HG02884 (cell line): ENCODE measurements at regions not wholly inside any gene's neighbourhood (a gene's known extent, or its start where the extent isn't known, plus 50 kb on each side); places are given as distances from the start of the nearest gene placed in this dataset.
"Not testable (repeated sequence)": the region's sequence is repeated elsewhere in the genome, so short reads cannot be mapped to it uniquely, and the experiment has no call there.

Source experiments
- ATAC-seq: cut with Tn5 transposase; IDR thresholded peaks from one replicate; pipeline ENCODE4 v1.9.1; 2021; ENCODE audit warnings: mild to moderate bottlenecking, moderate library complexity; ENCODE audit not compliant: unreplicated experiment

DNA sequence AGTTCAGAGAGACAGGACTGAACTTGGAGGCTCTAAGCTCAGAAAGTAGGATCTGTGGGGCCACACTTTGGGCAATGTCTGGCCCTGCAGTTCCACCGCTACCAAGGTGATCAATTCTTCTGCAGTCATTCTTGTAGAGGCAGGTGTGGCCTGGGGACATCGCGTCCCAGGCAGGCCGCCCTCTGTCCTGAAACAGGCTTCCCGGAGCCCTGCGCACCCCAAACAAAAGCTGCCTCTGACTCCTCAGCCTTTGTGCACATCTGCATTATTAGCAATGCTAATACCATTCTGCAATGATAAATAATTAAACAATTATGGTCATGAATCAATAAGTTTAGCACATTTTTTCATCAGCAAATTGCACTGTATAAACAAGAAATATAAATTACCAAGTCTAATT, 160.2 kb downstream of the URI1 start:
- no peak for ATAC-seq

DNA sequence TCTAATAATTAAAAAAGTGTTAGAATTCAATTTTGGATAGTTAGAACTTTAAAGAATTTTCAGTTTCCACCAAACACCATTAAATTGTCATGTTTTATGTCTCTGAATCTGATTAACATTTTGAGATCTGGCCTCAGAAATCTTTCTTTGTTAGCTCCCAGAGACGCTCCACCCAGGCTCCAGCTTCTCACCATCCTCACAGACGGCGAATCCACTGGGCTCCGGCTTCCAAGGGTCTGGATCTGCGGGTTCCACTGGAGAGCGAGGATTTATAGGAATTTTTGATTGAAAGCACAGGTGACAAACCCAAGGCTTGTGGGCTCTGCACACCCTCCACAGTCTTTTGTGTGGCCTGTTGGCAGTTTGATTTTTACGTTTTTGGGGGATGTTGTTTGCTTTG, 160.6 kb downstream of the URI1 start:
- no peak for ATAC-seq

DNA sequence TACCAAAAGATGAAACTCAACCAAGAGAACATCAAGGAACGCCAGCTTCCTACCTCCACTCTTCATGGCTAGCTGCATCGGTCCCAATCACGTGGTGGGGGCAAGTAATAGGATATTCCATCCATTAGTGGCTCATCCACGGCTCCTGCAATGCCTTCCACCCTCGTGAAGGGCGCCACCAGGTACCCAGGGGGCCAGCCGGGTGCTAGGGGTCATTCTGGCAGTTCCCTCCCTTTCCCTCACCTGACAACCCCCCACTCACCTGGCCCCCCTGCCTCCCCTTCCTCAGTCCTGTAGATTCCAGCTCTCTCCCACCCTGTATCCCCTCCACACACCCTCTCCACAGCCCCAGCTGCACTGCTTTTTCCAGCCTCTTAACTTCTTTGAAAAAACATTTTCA, 161.9 kb downstream of the URI1 start:
- ATAC-seq, result no peak

DNA sequence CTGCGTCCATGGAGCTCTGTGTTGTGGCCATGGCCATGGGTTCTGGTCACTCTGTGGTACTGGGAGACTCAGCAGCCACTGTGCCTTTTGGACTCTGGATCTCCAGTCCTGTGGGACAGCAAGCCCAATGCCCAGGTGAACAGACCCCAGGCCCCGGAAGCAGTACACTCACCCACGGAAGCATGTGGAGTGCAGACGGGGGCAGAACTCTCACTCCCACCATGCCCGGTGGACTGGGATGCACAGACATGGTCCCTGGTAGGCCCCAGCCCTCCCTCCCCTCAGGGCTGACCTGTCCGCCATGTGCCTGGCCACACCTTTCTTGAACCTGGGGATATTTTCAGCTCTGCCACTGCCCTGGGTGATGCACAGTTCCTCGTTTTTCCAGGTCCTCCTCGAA, 163.3 kb downstream of the URI1 start:
- no peak for ATAC-seq

DNA sequence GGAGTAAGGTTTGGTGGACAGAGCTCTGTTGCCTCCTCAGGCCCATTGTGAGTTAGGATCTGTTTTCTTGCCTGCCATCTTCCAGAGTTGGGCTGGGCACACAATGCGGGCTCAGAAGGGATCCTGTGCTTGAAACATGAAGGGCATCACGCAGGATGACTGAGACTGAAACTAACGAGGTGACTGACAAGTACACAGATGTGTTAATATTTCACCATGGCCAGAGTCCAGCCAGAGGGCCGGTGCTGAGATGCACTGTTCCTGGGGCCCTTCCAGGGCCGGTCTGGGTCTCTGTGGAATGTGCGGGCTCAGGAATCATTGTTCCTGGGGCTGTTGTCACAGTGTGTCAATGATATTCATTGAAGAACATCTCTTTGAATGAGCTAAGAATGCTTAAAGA, 163.7 kb downstream of the URI1 start:
- peak; percentile 50 for ATAC-seq

DNA sequence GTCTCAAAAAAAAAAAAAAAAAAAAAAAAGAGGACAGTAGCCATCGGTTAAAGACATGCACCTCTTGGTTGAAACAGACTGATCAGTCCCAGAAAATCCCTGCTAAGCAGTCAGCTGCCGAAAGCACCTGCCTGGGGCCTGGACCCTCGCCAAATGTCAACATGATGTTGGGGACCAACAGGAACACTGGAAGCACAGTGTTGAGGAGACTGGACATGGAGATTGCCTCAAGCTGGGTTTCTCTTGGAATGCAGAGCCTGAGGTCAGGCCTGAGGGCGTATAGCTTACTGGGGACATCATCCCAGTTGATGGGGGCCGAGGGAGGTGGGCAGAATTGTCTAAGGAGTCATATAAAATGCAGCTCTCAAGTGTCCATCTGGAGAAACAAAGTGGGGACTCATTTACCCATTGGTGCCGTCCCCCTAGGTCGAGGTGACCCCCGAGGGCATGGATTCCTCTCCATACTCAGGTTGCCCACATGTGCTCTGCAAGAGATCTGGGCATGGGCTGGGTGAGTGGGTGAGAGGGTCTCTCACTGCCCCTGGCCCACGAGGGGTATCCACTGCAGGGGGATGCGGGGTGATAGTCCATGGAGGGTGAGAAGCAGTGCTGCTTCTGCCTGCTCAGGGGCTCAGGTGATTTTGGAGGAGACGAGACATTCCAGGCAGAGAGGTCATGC, 164.5 kb downstream of the URI1 start:
- no peak for ATAC-seq

DNA sequence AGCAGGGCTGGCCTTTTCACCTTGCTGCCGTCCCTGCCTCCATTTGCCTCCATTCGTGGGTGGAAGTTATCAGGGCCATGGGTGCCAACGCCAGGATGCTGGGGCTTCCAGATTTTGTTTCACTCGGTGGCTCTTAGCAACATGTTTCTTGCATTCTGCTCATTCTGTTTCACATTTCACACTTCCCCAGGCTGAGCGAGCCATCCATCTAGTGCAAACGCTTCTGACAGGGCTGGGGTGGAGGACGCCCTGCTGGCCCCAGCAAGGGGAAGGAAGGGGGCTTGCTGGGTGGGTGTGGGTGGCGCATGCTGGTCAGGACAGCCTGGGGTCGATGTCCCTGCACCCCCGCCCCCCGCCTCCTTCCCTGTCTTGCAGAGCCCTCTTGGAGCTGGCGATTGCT, 165.2 kb downstream of the URI1 start:
- no peak for ATAC-seq

DNA sequence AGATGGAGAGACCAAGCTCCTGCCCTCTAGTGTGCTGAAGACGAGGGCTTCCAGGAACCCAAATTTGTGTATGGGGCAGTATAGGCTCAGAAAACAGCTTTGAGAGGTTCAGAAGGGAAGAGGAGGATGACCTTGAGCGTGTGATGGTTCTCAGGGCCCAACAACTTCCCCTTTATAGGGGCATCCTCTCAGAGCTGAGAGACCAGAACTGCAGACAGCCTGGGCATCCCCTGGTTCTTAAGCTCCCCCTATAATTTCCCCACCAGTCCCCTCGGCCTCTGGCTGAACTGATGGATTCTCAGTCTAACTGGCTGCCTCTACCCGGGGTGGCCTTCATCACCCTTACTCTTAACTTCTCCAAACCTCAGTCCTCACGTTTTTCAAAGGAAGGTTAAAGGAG, 167.5 kb downstream of the URI1 start:
- no peak for ATAC-seq

DNA sequence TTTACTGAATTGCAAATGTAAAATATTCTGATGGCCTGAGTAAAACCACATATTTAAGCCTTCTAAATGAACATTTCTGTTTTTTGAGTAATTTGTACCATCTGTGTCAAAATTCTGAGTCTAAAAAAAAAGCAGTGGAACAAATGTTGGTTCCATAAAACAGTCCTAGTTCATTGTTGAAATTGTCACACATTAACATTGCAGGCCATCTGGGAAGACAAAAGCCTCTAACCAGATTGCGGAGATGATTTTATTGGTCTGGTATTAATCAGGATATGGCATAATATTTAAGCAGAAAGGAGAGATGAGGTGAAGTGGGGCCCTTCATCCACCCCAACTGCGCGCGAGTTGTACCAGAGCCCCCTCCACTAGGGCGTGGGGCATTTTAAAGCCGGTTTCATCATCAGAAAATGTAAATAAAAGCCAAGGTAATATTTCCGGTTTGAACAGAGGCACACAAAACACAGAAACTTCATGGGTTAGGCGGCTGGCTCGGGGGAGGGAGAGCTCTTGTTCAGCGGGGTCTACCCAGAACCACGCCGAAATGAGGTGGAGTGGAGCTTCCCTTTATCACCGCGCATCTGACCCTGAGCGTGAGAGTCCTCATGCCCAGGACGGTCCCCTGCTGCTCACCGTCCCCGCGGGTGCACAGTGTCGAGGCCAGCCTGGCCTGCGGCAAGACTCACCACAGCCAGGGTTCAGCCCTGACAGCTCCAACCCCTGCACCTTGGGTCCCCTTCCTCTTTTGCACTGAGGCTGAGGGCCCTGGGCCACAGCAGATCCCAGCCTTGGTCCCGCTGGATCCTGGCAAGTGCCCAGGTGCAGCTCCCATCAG, 169.2 kb downstream of the URI1 start:
- ATAC-seq, result no peak

DNA sequence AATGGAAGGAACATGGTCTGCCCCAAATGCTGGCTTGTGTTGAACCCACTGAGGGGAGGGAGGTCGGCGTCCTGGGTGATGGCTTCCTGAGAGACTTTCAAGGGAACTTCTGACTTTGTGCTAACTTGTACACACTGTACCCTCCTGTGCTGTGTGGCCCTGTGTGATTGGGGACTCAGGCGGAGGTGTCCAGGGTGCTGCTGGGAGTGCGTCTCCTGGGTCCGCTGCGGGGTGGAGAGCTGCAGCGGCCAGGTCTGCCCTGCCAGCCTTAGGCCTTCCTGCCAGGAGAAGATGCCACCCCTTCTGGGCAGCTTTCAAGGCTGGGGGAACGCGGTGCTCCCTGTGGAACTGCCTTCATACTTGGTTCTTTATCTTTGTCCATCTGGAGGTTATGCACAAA, 170.1 kb downstream of the URI1 start:
- ATAC-seq, result no peak

DNA sequence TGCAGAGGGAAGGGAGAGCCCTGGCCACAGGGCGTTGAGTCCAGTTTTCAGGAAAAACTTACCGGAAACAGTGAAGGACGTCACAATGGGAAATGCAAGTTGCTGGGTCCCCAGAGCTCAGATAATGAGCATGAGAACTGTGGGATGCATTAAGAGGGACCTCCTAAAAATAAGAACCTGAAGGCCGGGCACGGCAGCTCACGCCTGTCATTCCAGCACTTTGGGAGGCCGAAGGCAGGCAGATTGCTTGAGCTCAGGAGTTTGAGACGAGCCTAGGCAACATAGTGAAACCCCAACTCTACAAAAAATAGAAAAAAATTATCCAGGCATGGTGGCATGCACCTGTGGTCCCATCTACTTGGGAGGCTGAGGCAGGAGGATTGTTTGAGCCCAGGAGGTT, 170.6 kb downstream of the URI1 start:
- no peak for ATAC-seq

DNA sequence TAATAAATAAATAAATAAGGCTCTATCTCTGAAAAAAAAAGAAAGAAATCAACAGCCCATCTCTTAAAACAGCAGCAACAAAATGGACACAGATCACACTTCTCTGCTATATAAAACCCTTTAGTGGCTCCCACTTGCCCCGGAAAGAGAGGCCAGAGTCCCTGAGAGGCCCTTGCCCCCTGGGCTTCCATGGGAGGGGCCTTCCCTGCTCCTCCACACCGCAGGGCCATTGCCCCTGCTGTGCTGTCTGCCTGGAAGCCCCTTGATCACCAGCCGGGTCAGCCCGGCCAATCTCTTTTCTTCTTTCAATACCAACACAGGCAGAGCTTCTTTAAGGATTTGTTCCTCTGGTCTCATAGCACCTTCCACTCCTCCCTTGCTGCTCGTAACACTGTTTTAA, 171.1 kb downstream of the URI1 start:
- no peak for ATAC-seq

DNA sequence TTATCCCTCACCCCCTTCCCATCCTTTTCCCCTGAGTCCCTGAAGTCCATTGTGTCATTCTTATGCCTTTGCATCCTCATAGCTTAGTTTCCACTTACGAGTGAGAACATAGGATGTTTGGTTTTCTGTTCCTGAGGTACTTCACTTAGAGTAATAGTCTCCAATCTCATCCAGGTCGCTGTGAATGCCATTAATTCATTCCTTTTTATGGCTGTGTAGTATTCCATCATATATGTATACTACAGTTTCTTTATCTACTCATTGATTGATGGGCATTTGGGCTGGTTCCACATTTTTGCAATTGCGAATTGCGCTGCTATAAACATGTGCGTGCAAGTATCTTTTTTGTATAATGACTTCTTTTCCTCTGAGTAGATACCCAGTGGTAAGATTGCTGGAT, 172.1 kb downstream of the URI1 start:
- ATAC-seq, result not testable (repeated sequence)

DNA sequence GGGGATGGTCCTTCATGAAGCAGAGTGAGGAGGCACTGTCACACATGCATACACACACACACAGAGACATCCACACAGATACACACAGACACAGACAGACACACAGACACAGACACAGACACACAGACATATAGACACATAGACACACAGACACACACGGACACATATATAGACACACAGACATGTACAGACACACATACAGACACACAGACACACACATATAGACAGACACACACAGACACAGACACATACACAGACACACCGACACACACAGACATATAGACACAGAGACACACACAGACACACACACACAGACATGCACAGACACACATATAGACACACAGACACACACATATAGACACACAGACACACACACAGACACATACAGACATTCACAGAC, 173.9 kb downstream of the URI1 start:
- ATAC-seq, result no peak

DNA sequence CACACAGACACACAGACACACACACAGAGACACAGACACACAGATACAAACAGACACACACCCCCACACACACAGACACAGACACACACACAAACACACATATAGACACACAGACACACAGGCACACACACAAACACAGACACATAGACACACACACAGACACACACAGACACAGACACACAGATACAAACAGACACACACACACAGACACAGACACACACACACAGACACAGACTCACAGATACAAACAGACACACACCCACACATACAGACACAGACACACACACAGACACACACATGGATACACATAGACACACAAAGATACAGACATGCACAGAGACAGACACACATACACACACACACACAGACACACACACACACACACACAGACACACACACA, 174.5 kb downstream of the URI1 start:
- ATAC-seq, result no peak

DNA sequence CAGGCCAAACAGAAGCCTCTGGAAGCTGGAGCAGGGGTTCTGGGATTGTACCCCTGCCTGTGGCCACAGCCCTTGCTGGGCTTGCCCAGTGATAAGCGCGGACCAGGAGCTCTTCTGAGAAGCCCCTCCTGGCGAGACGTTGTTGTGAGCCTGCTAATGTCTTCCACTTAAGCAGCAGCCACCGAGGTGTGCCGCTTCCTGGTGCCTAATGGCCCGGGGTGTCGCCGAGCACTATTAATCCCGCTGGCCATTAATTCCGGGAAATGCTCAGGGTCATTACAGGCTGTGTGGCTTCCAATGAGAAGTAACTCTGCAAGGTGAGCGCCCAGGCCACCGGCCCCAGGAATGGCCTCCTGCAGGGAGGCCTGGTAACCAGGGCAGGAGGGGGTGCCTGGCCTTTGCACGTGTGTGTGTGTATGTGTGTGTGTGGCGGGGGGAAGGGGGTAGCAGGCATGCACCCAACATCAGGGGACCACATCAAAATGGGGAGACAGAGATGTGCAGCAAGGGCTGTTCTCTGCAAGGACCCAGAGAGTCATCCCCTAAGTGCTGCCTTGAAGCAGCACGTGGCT, 175.0 kb downstream of the URI1 start:
- no peak for ATAC-seq

DNA sequence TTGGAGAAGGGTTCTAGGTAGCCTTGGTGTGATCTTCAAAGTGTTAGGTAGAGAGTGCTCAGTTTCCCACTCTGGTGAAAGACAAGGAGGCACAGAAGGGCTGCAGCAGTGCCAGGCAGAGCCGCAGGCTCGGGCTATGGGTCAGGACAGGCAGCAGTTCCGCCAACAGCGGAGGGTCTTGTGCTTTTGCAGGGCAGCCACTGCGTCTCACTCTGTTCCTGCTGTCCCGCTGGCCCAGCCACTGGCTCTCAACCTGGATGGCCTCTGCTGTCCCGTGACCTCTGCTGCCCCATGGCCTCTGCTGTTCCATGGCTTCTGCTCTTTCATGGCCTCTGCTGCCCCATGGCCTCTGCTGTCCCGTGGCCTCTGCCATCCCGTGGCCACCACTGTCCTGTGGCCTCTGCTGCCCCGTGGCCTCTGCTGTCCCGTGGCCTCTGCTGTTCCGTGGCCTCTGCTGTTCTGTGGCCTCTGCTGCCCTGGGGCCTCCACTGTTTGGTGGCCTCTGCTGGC, 175.7 kb downstream of the URI1 start:
- ATAC-seq, result no peak

DNA sequence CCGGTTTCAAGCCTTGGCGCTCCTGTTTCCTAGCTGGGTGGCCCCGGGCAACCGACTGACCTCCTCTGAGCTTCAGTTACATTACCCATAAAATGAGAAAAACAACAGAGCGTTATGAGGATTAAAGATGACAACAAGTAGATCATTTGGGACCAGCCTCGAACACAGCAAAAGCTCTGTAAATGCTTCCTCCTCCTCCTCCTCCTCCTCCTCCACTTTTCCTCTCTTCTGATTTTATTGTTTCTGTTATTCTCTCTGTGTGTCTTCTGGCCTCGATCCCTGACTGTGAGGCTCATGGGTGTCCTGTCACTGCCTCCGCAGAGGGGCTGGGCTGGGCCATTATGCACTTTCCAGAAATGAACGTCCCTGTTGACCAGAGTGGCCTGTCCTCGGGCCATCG, 176.2 kb downstream of the URI1 start:
- no peak for ATAC-seq

DNA sequence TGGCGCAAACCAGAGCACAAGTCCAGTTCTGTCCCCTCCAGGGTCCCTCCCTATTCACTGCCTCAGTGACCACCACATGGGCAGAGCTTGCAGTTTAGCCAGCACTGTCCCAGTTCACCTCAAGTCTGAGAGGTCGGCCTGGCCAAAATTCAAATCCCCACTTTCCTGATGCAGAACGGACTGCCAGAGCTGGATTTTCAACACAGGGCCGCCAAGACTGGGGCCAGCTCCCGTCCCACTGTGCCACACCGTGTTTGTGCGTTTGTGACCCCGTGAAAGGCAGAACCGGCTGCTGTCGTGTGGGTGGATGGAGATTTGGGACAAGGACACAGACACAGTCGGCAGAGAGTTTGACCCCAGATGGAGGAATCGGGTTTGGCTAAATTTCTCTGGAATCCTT, 176.7 kb downstream of the URI1 start:
- ATAC-seq, result no peak

DNA sequence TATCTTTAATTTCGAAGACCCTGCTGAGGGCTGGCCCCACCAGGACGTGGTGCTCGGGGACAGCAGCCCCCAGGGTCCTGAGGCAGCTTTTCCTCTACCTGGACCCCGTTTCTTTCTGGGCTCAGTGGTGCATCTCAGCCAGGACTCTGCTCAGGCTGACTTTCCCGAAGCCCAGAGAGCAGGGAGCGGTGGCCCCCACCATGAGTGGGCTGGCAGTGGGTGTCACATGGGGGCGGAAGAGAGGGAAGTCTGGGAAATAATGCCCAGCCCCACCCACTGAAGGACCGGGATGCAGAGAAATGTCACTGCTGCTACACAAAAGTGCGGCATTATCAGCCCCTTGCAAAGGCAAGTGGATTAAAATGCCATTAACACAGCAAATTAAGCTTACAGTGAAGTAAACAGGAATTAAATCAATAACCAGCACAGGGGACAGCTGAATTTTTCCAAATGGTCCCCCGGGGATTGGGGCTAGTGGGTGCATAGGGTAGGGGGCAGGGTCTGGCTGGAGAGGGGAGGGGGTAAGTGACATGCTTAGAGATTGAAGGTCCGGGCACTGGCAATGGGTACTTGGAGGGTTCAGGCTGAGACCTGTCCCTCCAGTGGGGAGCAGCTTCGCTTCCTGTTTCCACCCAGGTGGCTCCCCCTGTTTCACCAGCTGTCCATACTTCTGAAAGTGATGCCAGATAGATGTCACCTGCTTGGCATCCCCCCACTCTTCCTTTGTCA, 177.3 kb downstream of the URI1 start:
- ATAC-seq, result no peak

DNA sequence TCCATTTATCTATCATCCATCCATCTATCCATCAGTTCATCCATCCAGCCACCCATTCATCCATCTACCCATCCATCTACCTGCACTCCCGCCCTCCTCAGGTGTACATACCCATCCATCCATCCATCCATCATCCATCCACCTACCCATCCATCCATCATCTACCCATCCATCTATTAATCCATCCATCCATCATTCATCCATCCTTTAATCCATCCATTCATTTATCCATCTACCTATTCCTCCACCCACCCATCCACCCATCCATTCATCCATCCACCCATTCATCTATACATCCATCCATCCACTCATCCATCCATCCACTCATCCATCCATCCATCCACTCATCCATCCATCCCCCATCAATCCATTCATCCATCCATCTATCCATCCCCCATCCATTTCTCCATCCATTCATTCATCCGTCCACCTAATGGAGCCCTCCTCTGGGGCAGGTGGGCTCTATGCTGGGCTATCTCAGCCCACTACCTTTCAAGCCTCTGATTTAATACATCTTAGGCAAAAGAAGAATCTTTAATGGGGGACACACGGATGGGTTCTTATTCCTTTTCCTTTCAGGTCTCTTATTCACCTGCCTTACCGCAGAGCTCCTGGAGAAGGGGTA, 178.9 kb downstream of the URI1 start:
- no peak for ATAC-seq
